Cardiac fibroblast (primary cell): ENCODE measurements at regions not wholly inside any gene's neighbourhood (a gene's known extent, or its start where the extent isn't known, plus 50 kb on each side); places are given as distances from the start of the nearest gene placed in this dataset.

ENCODE experiments used
- DNase-seq, 2 donors: peaks; one replicate each; pipeline versions ENCODE4 v3.0.0 to v3.0.0-alpha.2; 2010; ENCODE audit warnings: low read depth in 2 of 2
- H3K4me3 ChIP-seq, 2 donors: replicated peaks in 1 of 2; 1 replicate in 1 of 2; 2 replicates in 1 of 2; pipeline ENCODE4 v1.5.1; 2011; ENCODE audit warnings: low read depth in 2 of 2, low read length in 2 of 2, mild to moderate bottlenecking in 2 of 2, moderate library complexity in 1 of 2
- CTCF ChIP-seq: IDR thresholded peaks from one replicate; pipeline ENCODE4 v1.5.1; 2011; ENCODE audit warnings: low read depth, mild to moderate bottlenecking, low read length, inconsistent platforms

GRCh38 chr10:4687397-4687796 lies 138.6 kb upstream of the AKR1E2 start:
- TF ChIP-seq CTCF, result no peak
- H3K4me3 ChIP-seq, result no peak overlapping the region
- DNase-seq, result no peak

GRCh38 chr10:4686644-4686996 lies 139.4 kb upstream of the AKR1E2 start:
- H3K4me3 ChIP-seq, result no peak overlapping the region
- TF ChIP-seq CTCF, result no peak
- DNase-seq, result peak; percentile 52 to 97

- no peak for DNase-seq
- H3K4me3 ChIP-seq, result no peak overlapping the region
- TF ChIP-seq CTCF, result no peak
Observed at GRCh38 chr10:4685904-4686643, 139.9 kb upstream of the AKR1E2 start.

GRCh38 chr10:4685491-4685890 lies 140.5 kb upstream of the AKR1E2 start:
- no peak for DNase-seq
- TF ChIP-seq CTCF, result no peak
- H3K4me3 ChIP-seq, result no peak overlapping the region

- TF ChIP-seq CTCF, result no peak
- DNase-seq, result peak in 1 of 2 donors; percentile 67
- no peak overlapping the region for H3K4me3 ChIP-seq
Observed at GRCh38 chr10:4684434-4684833, 141.6 kb upstream of the AKR1E2 start.

GRCh38 chr10:4683838-4684237 lies 142.2 kb upstream of the AKR1E2 start:
- TF ChIP-seq CTCF, result no peak
- H3K4me3 ChIP-seq, result no peak overlapping the region
- no peak for DNase-seq

- no peak for TF ChIP-seq CTCF
- H3K4me3 ChIP-seq, result no peak overlapping the region
- no peak for DNase-seq
Observed at GRCh38 chr10:4683137-4683536, 142.9 kb upstream of the AKR1E2 start.
